Iris pigment epithelial cell (primary cell): ENCODE measurements at regions not wholly inside any gene's neighbourhood (a gene's known extent, or its start where the extent isn't known, plus 50 kb on each side); places are given as distances from the start of the nearest gene placed in this dataset.
"Not testable (repeated sequence)": the region's sequence is repeated elsewhere in the genome, so short reads cannot be mapped to it uniquely, and the experiment has no call there.

Source experiments
- DNase-seq: peaks from one replicate; pipeline ENCODE4 v3.0.0-alpha.2; 2011; ENCODE audit warnings: low read depth

DNA sequence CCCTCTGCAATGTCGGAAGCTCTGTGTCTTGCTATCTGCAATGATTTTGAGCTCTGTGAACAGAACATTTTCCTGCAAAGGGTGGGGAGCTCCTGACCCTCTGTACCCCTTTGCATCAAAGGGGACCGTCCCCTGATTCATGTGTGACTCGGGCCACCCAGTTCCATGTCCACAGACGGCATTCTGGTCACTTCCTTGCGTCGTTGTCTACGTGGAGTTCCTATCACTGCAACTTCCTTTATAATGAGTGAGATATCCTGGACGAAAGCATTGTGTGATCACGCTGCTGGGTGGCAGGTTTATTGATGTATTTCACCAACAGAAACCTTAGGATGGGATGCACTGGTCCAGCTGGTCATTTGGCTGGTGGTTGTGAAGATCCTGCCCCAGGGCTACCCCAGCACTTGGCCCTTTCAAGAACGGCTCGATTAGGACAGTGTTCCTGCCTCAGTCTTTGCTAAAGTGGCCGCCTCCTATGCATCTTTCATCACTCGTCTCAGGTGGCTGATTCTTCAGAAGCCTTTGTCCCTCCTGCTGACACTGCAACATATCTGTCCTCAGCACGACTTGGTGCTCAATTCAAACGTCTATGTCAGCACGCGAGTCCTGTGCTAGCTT is 202.7 kb downstream of the ACKR3 start:
- DNase-seq: no peak

- no peak for DNase-seq
Measured at GRCh38 chr2:236773206-236773605, 203.6 kb downstream of the ACKR3 start.

GRCh38 chr2:236774171-236774570 is 204.5 kb downstream of the ACKR3 start:
- DNase-seq: no peak

DNA sequence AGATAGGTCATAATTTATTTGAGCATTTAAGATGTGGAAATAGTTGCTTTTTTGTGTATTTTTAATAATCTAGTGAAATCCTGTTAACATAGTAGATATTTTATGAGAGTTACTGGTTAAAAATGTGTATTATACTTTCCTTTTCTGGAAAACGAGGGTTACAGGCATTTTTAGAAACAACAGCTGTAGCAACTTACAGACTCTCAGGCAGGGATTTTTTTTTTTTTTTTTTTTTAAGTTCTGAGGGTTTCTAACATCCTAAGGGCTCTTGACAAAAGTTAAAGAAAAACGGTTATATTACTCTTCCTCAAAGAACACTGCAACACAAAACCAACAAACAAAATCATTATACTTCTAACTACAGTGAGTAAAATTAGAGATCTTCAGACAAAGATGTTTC is 205.9 kb downstream of the ACKR3 start:
- DNase-seq: no peak

- DNase-seq: no peak
Measured at GRCh38 chr2:236776206-236776605, 206.6 kb downstream of the ACKR3 start.

GRCh38 chr2:236776695-236777251 is 207.1 kb downstream of the ACKR3 start:
- peak; percentile 36 for DNase-seq

DNA sequence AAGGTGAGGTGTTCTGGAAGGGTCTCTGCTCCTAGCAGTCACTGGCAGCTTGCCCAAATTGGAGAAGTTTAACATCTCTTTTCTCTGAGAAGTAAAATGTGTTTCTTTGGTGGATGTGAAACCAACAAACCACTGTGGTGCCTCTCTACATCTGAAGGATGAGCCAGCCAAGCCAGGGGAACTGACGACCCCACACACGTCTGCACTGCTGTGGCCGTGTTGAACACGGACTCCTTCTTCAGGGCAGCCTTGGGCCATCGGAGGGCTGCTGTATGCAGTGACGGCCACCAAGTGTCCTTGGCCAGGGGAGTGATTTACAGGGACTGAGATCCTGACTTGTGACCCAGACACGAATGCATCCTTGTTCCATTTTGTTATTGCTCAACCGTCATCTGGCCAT is 207.8 kb downstream of the ACKR3 start:
- no peak for DNase-seq

DNA sequence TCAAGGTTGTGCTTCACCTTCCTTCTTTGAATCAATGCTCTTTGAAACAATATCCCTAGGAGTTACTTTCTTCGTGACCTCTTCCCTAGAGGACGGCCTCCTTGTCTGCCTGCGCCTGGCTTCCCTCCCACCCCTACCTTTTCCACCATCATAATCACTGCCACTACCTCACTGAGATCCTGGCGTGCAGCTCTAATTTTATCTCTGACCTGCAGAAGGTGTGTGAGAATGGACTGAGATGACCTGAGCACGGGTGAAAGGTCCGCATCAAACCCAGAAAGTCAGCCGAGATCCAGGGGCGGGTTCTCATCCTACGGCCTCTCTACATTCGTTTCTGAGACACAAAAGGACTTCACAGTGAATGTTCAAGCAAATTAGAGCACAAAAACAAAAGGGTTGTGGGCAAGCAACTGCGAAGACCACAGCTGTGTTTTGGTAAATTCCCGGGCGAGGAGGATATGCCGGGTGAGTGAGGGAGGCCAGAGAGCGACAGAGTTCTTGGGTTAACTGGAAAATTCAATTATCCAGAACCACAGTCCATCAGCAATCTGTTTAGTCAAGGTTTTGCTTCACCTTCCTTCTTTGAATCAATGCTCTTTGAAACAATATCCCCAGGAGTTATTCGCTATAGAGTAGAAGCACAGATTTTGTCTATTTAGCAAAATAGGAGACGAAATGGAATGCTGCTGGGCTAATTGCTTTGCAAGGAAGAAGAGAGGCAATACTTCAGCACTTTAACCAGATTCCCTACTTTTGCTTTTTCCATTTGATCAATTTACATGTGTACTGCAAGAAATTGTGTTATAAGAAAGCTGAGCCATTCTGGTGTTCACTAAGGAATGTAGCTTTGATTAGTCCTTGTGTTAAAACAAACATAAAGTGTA is 212.6 kb downstream of the ACKR3 start:
- DNase-seq: no peak

GRCh38 chr2:236782938-236783337 is 213.3 kb downstream of the ACKR3 start:
- peak; percentile 42 for DNase-seq

DNA sequence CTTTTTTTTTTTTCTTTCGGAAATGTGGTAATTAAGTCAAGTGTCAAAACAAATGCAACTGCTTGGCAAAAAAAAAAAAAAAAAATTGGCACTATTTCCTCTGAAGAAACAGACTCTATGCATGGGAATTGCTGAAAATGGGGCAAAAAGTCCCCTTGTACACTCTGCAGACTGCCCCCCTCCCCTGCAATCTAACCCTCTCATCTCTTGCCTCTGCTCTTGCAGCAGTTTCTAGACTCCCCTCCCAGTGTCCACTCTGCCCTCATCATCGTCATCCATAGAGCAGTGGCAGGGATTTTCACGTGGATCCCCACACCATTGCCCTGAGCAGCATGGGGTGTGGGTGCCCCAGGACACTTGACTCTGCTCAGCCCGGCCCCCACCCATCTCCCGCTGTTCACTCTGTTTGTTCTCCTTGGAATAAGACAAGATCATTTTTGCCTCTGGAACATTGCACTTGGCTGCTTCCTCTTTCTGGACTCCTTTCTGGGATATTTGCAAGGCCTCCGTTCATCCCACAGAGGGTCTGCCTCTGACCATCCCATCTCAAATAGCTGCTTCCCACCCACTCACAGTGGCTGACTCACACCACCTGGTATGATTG is 213.9 kb downstream of the ACKR3 start:
- no peak for DNase-seq

- no peak for DNase-seq
Measured at GRCh38 chr2:236785611-236786057, 216.0 kb downstream of the ACKR3 start.

GRCh38 chr2:236786751-236787150 is 217.1 kb downstream of the ACKR3 start:
- no peak for DNase-seq

- not testable (repeated sequence) for DNase-seq
Measured at GRCh38 chr2:236787376-236787775, 217.8 kb downstream of the ACKR3 start.

DNA sequence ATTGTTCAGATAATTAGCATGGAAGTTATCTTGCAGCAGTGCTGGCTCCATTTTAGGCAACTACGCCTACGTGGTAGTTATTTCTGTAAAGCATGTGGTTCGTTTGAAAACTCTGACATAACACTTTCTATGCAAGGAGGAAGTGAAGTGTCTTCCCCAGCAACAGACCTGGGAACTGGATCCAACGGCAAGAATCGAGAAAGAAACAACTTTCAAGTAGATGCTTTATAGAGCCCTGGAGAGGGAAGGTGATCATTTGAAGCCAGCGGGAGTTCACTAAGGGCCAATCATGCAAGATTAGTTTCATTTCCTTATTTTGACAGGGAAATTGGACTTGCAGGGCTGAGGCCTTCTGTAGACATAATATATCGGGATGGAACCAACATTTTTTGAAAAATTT is 218.3 kb downstream of the ACKR3 start:
- DNase-seq: no peak

DNA sequence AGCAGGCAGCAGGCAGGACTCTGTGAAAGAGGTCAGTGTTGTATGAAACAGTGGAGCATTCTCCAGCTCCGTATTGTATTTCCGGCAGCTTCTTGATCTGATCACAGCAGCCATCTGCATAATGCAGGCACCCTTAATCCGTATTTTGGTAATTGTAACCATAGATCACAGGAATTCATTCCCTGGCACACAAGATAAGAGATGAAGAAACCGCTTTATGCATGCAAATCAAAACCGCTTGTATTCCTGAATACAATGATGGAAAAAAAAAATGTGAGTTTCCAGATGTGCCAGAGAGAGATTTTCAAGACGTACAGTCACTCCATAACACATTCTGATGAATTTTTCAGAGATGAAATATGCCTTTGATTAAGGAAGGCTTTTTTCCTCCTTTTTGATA is 221.3 kb downstream of the ACKR3 start:
- DNase-seq: no peak

GRCh38 chr2:236793023-236794011 is 223.7 kb downstream of the ACKR3 start:
- no peak for DNase-seq

DNA sequence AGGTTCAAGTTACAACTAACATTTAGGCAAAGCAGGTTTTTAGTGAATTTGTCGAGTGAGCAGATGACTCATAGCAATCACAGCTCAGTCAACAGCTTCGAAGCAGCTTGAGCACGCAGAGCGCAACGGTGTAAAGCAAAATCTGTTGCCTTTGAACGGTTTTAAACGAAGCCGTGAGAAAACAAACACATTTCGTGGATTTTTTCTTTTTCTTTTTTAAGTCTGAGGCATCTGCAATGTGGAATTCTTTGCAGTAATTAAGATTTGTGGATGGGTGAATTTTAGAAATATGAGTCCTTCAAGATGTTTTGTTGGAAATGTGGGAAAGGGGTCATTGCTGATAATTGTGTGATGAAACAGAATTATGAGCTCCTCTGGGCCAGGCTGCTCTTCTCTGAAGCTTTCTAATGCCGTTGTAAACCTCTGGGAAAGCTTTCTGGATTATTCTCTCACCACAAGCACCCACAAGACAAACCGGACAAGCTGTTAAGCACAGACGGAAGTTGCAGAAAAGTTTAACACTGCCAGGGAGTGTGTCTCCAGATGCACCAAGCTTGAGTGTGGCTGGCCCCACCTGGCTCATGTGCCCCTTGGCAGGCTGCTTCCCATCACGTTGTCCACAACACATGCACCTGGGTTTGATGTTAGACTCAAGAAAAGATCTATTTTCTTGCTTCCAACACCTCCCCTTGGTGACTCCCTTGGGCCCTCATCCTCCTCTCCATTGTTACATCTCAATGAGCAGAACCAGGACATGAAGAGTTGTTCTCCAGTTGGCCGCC is 224.7 kb downstream of the ACKR3 start:
- DNase-seq: no peak

DNA sequence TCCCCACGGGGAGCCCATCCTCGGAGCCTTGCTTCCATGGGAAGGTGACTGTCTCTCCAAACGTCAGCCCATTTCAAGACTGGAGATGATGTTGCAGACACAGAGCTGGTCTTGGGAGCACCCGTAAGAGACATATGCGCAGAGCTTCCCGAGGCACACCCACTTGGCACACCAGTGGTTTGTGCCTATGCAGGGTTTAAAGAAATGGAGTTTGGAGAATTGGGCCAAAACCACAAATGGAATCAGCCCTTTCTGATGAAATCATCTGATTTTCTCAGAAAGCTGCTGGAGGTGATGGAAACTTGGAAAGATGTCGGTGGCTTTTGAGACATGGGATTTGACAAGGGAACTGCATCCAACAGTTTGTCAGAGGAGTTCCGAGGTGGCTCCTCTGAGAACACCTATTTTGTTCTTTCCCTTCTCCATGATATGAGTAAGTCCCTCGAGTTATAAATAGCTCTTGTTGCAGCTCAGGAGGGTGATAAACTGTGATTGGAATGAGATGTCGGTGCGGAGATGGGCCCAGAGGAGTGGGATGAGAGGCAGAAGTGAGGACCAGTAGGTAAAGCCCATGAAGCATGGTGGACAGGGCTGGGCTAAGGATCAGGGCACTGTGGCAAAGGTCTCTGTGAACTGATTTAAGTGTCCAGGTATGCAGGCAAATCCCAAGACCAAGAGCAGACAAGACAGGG is 225.7 kb downstream of the ACKR3 start:
- DNase-seq: no peak

DNA sequence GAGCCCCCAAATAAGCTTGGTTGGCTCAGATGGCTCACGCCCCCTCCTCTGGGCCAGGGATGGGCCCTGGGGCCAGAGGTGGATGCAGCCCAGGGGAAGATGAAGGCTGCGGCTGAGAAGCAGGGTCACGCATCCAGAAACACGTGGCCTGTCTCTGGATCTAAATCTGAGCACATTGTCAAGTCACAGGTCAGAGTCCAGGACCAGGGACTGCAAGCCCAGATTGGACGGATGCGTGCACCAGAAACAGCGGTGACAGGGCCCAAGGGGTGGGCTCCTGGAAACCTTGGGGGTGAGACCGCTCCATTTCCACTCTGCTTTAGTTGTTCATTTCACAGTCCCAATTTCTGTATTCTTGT is 226.2 kb downstream of the ACKR3 start:
- DNase-seq: no peak

GRCh38 chr2:236796236-236796635 is 226.6 kb downstream of the ACKR3 start:
- no peak for DNase-seq
